Neural cell (in vitro differentiated cells): ENCODE measurements at regions not wholly inside any gene's neighbourhood (a gene's known extent, or its start where the extent isn't known, plus 50 kb on each side); places are given as distances from the start of the nearest gene placed in this dataset.

Experiments
- EZH2 ChIP-seq: fragments of 200-600, 300-800 bp; shearing (Covaris generic), sonication (generic); IDR thresholded peaks from 2 replicates; pipeline ENCODE4 v1.6.1; 2014; ENCODE audit warnings: antibody characterized with exemption, low read length, borderline replicate concordance, mild to moderate bottlenecking; ENCODE audit not compliant: insufficient read depth, poor library complexity, severe bottlenecking
- MXI1 ChIP-seq: fragments of 450-650 bp; conservative IDR thresholded peaks from 2 replicates; pipeline ENCODE4 v1.6.1; 2014; ENCODE audit warnings: antibody characterized with exemption, mild to moderate bottlenecking; ENCODE audit not compliant: poor library complexity, severe bottlenecking
- POLR2AphosphoS5 ChIP-seq: IDR thresholded peaks from 2 replicates; pipeline ENCODE4 v1.6.1; 2012
- TAF1 ChIP-seq: IDR thresholded peaks from 2 replicates; pipeline ENCODE4 v1.6.1; 2012; ENCODE audit warnings: low read depth
- TF ChIP-seq, protein P1 (sequence below): fragments of 450-650 bp; IDR thresholded peaks from 2 replicates; pipeline ENCODE4 v1.5.1; 2014; ENCODE audit warnings: antibody characterized with exemption, mild to moderate bottlenecking, moderate library complexity; ENCODE audit not compliant: poor library complexity, severe bottlenecking
- TF ChIP-seq, protein P2 (sequence below): IDR thresholded peaks from 2 replicates; pipeline ENCODE4 v1.6.1; 2012; ENCODE audit warnings: borderline replicate concordance

DNA sequence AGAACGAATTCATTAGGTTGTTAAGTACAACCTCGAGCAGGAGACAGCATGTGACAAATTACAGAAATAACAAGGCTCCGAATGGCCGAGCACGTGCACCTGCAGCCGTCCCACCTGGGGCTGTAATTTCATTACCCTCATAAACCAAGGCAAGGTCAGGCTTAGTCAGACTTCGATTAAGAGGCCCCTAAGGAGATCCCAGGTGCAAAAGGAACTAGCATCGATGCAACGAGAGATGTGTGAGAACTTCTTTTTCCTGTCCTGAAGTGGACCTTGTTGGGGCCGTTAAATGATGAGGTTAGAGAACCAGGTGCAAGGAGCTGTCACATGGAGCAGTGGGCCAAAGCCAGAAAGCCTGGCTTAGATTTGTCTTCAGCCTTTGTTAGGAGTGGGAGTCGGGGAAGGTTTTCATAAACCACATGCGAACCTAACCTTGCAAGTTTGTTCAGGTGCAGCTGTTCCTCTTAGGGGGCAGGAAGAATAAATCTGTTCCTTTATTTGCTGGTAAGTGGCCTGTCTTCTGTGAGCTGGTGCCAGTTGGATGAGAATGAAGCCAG, 559.9 kb upstream of the MCTP2 start:
- TF ChIP-seq POLR2AphosphoS5 (no peak), EZH2 (no peak), MXI1 (no peak), TAF1 (no peak)
- TF ChIP-seq, protein P1, sequence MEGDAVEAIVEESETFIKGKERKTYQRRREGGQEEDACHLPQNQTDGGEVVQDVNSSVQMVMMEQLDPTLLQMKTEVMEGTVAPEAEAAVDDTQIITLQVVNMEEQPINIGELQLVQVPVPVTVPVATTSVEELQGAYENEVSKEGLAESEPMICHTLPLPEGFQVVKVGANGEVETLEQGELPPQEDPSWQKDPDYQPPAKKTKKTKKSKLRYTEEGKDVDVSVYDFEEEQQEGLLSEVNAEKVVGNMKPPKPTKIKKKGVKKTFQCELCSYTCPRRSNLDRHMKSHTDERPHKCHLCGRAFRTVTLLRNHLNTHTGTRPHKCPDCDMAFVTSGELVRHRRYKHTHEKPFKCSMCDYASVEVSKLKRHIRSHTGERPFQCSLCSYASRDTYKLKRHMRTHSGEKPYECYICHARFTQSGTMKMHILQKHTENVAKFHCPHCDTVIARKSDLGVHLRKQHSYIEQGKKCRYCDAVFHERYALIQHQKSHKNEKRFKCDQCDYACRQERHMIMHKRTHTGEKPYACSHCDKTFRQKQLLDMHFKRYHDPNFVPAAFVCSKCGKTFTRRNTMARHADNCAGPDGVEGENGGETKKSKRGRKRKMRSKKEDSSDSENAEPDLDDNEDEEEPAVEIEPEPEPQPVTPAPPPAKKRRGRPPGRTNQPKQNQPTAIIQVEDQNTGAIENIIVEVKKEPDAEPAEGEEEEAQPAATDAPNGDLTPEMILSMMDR = no peak
- TF ChIP-seq, protein P2, sequence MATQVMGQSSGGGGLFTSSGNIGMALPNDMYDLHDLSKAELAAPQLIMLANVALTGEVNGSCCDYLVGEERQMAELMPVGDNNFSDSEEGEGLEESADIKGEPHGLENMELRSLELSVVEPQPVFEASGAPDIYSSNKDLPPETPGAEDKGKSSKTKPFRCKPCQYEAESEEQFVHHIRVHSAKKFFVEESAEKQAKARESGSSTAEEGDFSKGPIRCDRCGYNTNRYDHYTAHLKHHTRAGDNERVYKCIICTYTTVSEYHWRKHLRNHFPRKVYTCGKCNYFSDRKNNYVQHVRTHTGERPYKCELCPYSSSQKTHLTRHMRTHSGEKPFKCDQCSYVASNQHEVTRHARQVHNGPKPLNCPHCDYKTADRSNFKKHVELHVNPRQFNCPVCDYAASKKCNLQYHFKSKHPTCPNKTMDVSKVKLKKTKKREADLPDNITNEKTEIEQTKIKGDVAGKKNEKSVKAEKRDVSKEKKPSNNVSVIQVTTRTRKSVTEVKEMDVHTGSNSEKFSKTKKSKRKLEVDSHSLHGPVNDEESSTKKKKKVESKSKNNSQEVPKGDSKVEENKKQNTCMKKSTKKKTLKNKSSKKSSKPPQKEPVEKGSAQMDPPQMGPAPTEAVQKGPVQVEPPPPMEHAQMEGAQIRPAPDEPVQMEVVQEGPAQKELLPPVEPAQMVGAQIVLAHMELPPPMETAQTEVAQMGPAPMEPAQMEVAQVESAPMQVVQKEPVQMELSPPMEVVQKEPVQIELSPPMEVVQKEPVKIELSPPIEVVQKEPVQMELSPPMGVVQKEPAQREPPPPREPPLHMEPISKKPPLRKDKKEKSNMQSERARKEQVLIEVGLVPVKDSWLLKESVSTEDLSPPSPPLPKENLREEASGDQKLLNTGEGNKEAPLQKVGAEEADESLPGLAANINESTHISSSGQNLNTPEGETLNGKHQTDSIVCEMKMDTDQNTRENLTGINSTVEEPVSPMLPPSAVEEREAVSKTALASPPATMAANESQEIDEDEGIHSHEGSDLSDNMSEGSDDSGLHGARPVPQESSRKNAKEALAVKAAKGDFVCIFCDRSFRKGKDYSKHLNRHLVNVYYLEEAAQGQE = no peak
